ENCODE measurements at regions not wholly inside any gene's neighbourhood (a gene's known extent, or its start where the extent isn't known, plus 50 kb on each side); places are given as distances from the start of the nearest gene placed in this dataset.

DNA sequence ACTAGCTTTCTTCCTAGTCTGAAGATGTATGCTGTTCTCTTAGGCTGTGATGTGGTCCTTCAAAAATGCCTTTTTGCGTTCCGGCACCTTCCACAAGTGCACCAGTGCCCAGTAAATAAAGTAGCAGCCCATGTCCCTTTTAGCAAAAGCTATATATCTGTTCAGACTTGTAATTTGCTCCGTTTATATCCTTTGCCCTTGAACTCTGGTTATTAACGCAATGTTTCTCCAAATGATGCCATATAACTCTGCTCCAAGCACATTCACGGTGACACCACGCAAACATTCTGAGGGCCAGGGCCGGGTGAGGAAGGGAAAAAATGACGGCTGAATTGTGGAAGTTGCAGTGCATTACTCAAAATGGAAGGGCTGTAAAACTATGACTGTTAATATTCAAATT lies 1001.1 kb upstream of the NR2F2 start:
- no peak for ATAC-seq
- TF ChIP-seq ZNF70 (CRISPR knock-in tag; IDR thresholded peaks at IDR 0.05) (no peak), BACH2 (CRISPR knock-in tag; IDR thresholded peaks at IDR 0.05; ENCODE audit: borderline replicate concordance) (no peak), ZFP30 (CRISPR knock-in tag; IDR thresholded peaks at IDR 0.05) (no peak), ZFP3 (CRISPR knock-in tag; IDR thresholded peaks at IDR 0.05) (no peak), ZC3H10 (CRISPR knock-in tag; IDR thresholded peaks at IDR 0.05) (no peak), PPARA (CRISPR knock-in tag; IDR thresholded peaks at IDR 0.05; ENCODE audit: borderline replicate concordance) (no peak), CSDC2 (CRISPR knock-in tag; IDR thresholded peaks at IDR 0.05) (no peak), ZNF565 (CRISPR knock-in tag; conservative IDR thresholded peaks at IDR 0.05; ENCODE audit: low read depth) (no peak), GLIS3 (CRISPR knock-in tag; IDR thresholded peaks at IDR 0.05) (no peak), RARB (CRISPR knock-in tag; IDR thresholded peaks at IDR 0.05) (no peak), TCF4 (CRISPR knock-in tag; IDR thresholded peaks at IDR 0.05; ENCODE audit: borderline replicate concordance) (no peak)
- TF ChIP-seq, protein P1, sequence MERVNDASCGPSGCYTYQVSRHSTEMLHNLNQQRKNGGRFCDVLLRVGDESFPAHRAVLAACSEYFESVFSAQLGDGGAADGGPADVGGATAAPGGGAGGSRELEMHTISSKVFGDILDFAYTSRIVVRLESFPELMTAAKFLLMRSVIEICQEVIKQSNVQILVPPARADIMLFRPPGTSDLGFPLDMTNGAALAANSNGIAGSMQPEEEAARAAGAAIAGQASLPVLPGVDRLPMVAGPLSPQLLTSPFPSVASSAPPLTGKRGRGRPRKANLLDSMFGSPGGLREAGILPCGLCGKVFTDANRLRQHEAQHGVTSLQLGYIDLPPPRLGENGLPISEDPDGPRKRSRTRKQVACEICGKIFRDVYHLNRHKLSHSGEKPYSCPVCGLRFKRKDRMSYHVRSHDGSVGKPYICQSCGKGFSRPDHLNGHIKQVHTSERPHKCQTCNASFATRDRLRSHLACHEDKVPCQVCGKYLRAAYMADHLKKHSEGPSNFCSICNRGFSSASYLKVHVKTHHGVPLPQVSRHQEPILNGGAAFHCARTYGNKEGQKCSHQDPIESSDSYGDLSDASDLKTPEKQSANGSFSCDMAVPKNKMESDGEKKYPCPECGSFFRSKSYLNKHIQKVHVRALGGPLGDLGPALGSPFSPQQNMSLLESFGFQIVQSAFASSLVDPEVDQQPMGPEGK (CRISPR knock-in tag; IDR thresholded peaks at IDR 0.05; ENCODE audit: borderline replicate concordance): no peak
- TF ChIP-seq, protein P2, sequence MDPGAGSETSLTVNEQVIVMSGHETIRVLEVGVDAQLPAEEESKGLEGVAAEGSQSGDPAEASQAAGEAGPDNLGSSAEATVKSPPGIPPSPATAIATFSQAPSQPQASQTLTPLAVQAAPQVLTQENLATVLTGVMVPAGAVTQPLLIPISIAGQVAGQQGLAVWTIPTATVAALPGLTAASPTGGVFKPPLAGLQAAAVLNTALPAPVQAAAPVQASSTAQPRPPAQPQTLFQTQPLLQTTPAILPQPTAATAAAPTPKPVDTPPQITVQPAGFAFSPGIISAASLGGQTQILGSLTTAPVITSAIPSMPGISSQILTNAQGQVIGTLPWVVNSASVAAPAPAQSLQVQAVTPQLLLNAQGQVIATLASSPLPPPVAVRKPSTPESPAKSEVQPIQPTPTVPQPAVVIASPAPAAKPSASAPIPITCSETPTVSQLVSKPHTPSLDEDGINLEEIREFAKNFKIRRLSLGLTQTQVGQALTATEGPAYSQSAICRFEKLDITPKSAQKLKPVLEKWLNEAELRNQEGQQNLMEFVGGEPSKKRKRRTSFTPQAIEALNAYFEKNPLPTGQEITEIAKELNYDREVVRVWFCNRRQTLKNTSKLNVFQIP (CRISPR knock-in tag; IDR thresholded peaks at IDR 0.05; ENCODE audit: borderline replicate concordance, low read depth): no peak
- TF ChIP-seq, protein P3, sequence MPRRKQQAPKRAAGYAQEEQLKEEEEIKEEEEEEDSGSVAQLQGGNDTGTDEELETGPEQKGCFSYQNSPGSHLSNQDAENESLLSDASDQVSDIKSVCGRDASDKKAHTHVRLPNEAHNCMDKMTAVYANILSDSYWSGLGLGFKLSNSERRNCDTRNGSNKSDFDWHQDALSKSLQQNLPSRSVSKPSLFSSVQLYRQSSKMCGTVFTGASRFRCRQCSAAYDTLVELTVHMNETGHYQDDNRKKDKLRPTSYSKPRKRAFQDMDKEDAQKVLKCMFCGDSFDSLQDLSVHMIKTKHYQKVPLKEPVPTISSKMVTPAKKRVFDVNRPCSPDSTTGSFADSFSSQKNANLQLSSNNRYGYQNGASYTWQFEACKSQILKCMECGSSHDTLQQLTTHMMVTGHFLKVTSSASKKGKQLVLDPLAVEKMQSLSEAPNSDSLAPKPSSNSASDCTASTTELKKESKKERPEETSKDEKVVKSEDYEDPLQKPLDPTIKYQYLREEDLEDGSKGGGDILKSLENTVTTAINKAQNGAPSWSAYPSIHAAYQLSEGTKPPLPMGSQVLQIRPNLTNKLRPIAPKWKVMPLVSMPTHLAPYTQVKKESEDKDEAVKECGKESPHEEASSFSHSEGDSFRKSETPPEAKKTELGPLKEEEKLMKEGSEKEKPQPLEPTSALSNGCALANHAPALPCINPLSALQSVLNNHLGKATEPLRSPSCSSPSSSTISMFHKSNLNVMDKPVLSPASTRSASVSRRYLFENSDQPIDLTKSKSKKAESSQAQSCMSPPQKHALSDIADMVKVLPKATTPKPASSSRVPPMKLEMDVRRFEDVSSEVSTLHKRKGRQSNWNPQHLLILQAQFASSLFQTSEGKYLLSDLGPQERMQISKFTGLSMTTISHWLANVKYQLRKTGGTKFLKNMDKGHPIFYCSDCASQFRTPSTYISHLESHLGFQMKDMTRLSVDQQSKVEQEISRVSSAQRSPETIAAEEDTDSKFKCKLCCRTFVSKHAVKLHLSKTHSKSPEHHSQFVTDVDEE (CRISPR knock-in tag; IDR thresholded peaks at IDR 0.05): no peak

DNA sequence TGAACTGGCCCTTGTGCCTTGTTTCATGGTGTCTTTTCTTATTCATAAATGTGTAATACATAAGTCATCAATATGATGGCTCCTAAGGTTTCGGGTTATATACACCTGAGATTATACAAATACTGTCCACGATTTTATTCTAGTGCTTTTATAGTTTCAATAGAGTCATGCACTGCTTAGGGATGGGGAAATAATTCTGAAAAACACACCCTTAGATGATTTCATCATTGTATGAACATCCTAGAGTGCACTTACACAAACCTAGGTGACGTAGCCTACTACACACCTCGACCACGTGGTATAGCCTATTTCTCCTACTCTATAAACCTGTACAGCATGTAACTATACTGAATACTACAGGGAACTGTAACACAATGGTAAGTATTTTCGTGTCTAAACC lies 988.8 kb upstream of the NR2F2 start:
- ATAC-seq: no peak

More for the DNA sequence above, 988.8 kb upstream of the NR2F2 start:
- TF ChIP-seq ZNF70 (CRISPR knock-in tag; IDR thresholded peaks at IDR 0.05) (no peak), CSDC2 (CRISPR knock-in tag; IDR thresholded peaks at IDR 0.05) (no peak), OSR1 (CRISPR knock-in tag; IDR thresholded peaks at IDR 0.05) (no peak), GLIS3 (CRISPR knock-in tag; IDR thresholded peaks at IDR 0.05) (no peak), RARB (CRISPR knock-in tag; IDR thresholded peaks at IDR 0.05) (no peak), ZFP30 (CRISPR knock-in tag; IDR thresholded peaks at IDR 0.05) (no peak), TCF4 (CRISPR knock-in tag; IDR thresholded peaks at IDR 0.05; ENCODE audit: borderline replicate concordance) (no peak), TOX (CRISPR knock-in tag; IDR thresholded peaks at IDR 0.05; ENCODE audit: borderline replicate concordance) (no peak), ZC3H10 (CRISPR knock-in tag; IDR thresholded peaks at IDR 0.05) (no peak), PPARA (CRISPR knock-in tag; IDR thresholded peaks at IDR 0.05; ENCODE audit: borderline replicate concordance) (no peak), ISL1 (CRISPR knock-in tag; IDR thresholded peaks at IDR 0.05) (no peak)
- TF ChIP-seq, protein P3 (CRISPR knock-in tag; IDR thresholded peaks at IDR 0.05): no peak
- TF ChIP-seq, protein P4, sequence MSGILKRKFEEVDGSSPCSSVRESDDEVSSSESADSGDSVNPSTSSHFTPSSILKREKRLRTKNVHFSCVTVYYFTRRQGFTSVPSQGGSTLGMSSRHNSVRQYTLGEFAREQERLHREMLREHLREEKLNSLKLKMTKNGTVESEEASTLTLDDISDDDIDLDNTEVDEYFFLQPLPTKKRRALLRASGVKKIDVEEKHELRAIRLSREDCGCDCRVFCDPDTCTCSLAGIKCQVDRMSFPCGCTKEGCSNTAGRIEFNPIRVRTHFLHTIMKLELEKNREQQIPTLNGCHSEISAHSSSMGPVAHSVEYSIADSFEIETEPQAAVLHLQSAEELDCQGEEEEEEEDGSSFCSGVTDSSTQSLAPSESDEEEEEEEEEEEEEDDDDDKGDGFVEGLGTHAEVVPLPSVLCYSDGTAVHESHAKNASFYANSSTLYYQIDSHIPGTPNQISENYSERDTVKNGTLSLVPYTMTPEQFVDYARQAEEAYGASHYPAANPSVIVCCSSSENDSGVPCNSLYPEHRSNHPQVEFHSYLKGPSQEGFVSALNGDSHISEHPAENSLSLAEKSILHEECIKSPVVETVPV (CRISPR knock-in tag; IDR thresholded peaks at IDR 0.05): no peak
- TF ChIP-seq, protein P2 (CRISPR knock-in tag; IDR thresholded peaks at IDR 0.05; ENCODE audit: borderline replicate concordance, low read depth): no peak
- TF ChIP-seq, protein P5, sequence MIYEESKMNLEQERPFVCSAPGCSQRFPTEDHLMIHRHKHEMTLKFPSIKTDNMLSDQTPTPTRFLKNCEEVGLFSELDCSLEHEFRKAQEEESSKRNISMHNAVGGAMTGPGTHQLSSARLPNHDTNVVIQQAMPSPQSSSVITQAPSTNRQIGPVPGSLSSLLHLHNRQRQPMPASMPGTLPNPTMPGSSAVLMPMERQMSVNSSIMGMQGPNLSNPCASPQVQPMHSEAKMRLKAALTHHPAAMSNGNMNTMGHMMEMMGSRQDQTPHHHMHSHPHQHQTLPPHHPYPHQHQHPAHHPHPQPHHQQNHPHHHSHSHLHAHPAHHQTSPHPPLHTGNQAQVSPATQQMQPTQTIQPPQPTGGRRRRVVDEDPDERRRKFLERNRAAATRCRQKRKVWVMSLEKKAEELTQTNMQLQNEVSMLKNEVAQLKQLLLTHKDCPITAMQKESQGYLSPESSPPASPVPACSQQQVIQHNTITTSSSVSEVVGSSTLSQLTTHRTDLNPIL (CRISPR knock-in tag; IDR thresholded peaks at IDR 0.05; ENCODE audit: low read depth): no peak

Data from SK-N-SH treated with all-trans-retinoic acid at 6 μM for 48 hours (cell line).